Stomach (tissue), 4 donors: ENCODE measurements at regions not wholly inside any gene's neighbourhood (a gene's known extent, or its start where the extent isn't known, plus 50 kb on each side); places are given as distances from the start of the nearest gene placed in this dataset.

Experiments used
- CTCF ChIP-seq, 7 experiments: fragments of 450-650 bp in 4 of 7; fragments of 200-600 bp in 3 of 7; sonication (generic) in 3 of 7; IDR thresholded peaks; one replicate each; pipeline ENCODE4 v1.5.1; 2016 to 2019; ENCODE audit warnings: antibody characterized with exemption in 7 of 7, control low read depth in 2 of 7, mild to moderate bottlenecking in 1 of 7
- EP300 ChIP-seq: sonication (generic); formaldehyde crosslinking; IDR thresholded peaks from one replicate; pipeline ENCODE4 v1.6.1; 2017; ENCODE audit warnings: antibody characterized with exemption
- POLR2A ChIP-seq, 4 donors: fragments of 450-650 bp; IDR thresholded peaks; one replicate each; pipeline ENCODE4 v1.6.1; 2016; ENCODE audit warnings: antibody characterized with exemption in 4 of 4, control low read depth in 2 of 4, mild to moderate bottlenecking in 1 of 4, moderate library complexity in 1 of 4
- POLR2AphosphoS5 ChIP-seq, 3 donors: sonication (generic); formaldehyde crosslinking; IDR thresholded peaks; one replicate each; pipeline ENCODE4 v1.6.1; 2016; ENCODE audit warnings: antibody characterized with exemption in 3 of 3

DNA sequence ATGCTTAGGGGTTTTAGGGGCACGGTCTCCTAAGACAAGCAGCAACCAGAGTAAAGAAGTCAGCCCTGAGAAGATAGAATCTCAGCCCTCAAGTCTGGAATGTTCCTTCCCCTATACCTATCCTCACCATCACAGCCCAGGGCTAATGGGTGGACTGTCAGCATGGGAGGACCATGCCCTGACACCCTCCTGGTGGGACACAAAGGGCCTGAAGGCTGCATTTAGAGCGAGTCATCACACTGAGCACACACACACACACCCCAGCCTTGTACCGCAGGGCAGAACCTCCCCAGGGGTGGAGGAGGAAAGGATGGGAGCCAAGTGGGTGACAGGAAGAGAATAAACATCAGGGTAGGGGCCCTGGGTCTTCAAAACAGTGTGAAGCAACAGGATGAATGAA, 174.8 kb upstream of the SERP2 start:
- no peak for TF ChIP-seq POLR2A (IDR thresholded peaks at IDR 0.05)
- no peak for TF ChIP-seq CTCF (IDR thresholded peaks at IDR 0.05)
- no peak for TF ChIP-seq POLR2AphosphoS5 (IDR thresholded peaks at IDR 0.05)
- no peak for TF ChIP-seq EP300
